Panc1 (cell line): ENCODE measurements at regions not wholly inside any gene's neighbourhood (a gene's known extent, or its start where the extent isn't known, plus 50 kb on each side); places are given as distances from the start of the nearest gene placed in this dataset.

Source experiments
- ATAC-seq: fragments of 200-7000 bp; cut with Tn5 transposase; 2 replicates; pipeline ENCODE4 v1.9.1; 2020; ENCODE audit warnings: mild to moderate bottlenecking, moderate library complexity
- BruUV-seq: library from RNA; stranded (reverse); fragments of 400-500 nt; replicated peaks from 2 replicates; lab custom pipeline; 2021; lab: Mats Ljungman, UMichigan
- CTCF ChIA-PET: fragments of 300-600 bp; sonication (Branson Sonifier 250); formaldehyde crosslinking; loops from one replicate; lab custom pipeline; 2022; ENCODE audit warnings: antibody characterized with exemption; lab: Charles Lee
- POLR2A ChIA-PET: fragments of 300-600 bp; sonication (Branson Sonifier 250); formaldehyde crosslinking; loops from one replicate; lab custom pipeline; 2022; ENCODE audit warnings: antibody characterized with exemption; lab: Charles Lee
- DNase-seq: peaks from one replicate; pipeline ENCODE4 v3.0.0-alpha.2; 2010; ENCODE audit warnings: low read depth, low spot score
- H3K27ac ChIP-seq: 2 replicates; pipeline ENCODE4 v1.5.1; 2011; ENCODE audit warnings: mild to moderate bottlenecking, low read length, inconsistent platforms
- H3K27me3 ChIP-seq: fragments of 200-500 bp; sonication (Bioruptor generic); 2 replicates; pipeline ENCODE4 v1.6.0; 2014; ENCODE audit warnings: low read length, inconsistent platforms; ENCODE audit not compliant: control insufficient read depth, insufficient read depth
- H3K36me3 ChIP-seq: fragments of 200-500 bp; sonication (Bioruptor generic); 2 replicates; pipeline ENCODE4 v1.5.1; 2014; ENCODE audit warnings: inconsistent platforms, mild to moderate bottlenecking, low read length, moderate library complexity; ENCODE audit not compliant: control insufficient read depth, insufficient read depth
- H3K4me1 ChIP-seq: 2 replicates; pipeline ENCODE4 v1.5.1; 2011; ENCODE audit warnings: inconsistent platforms, mild to moderate bottlenecking, low read length, moderate library complexity; ENCODE audit not compliant: control insufficient read depth, insufficient read depth
- H3K4me3 ChIP-seq, 2 experiments: 2 replicates each; pipeline ENCODE4 v1.5.1; 2011 to 2012; ENCODE audit warnings: low read depth in 2 of 2, low read length in 2 of 2, mild to moderate bottlenecking in 2 of 2, inconsistent platforms in 1 of 2, moderate library complexity in 1 of 2
- H3K9me3 ChIP-seq: fragments of 200-500 bp; sonication (Bioruptor generic); 2 replicates; pipeline ENCODE4 v1.5.1; 2014; ENCODE audit warnings: low read depth, mild to moderate bottlenecking, inconsistent platforms, low read length, moderate library complexity; ENCODE audit not compliant: control insufficient read depth, insufficient read depth
- POLR2AphosphoS5 ChIP-seq: IDR thresholded peaks from 2 replicates; pipeline ENCODE4 v1.6.1; 2012; ENCODE audit warnings: mild to moderate bottlenecking, low read depth, low read length, moderate library complexity
- REST ChIP-seq, 2 experiments: IDR thresholded peaks; 2 replicates each; pipeline ENCODE4 v1.6.1; 2011 to 2012; ENCODE audit warnings: low read depth in 2 of 2, control low read depth in 1 of 2, low read length in 1 of 2, mild to moderate bottlenecking in 1 of 2, moderate library complexity in 1 of 2; ENCODE audit not compliant: insufficient read depth in 1 of 2
- SIN3A ChIP-seq: IDR thresholded peaks from 2 replicates; pipeline ENCODE4 v1.6.1; 2012; ENCODE audit warnings: low read depth, mild to moderate bottlenecking, low read length, moderate library complexity, borderline replicate concordance; ENCODE audit not compliant: insufficient read depth
- TCF7L2 ChIP-seq: IDR thresholded peaks from 2 replicates; pipeline ENCODE4 v1.6.1; 2011; ENCODE audit warnings: mild to moderate bottlenecking, low read depth, low read length, inconsistent platforms
- in situ Hi-C: cut with HindIII; loops from 2 replicates; pipeline ENCODE4 v1.10.0; 2016; ENCODE audit warnings: low sequenced_read_pairs, low pct_unique_long_range_greater_than_20kb
- intact Hi-C: fragments of 100-400 bp; cut with micrococcal nuclease; formaldehyde crosslinking; loops from one replicate; pipeline ENCODE4 v1.10.0; 2022; ENCODE audit not compliant: unreplicated experiment
- TF ChIP-seq, protein P1 (sequence below): fragments of 450-650 bp; IDR thresholded peaks from 2 replicates; pipeline ENCODE4 v1.5.1; 2017; ENCODE audit warnings: mild to moderate bottlenecking

DNA sequence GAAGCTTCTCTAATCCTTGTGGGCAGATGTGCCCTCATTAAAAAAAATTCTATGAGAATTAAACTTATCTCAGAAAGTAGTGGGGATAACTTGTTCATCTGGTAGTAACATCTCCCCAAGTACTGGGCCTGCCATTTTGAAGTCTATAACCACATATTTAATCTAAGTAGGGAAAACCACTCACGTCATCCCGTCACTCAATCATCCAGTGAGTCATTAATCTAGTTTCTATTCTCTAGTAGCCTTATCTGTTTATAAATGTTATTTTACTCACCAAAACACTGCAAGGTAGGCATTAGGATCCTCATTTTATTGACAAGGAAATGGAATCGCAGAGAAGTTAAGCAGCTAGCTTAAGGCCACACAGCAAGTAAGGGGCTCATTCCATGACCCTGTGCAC is 221.9 kb downstream of the ATG4C start:
- Histone ChIP-seq H3K27me3 (peaks cover 2% of the 10 kb centered on the region), H3K9me3 (no peaks in the 10 kb centered on the region), H3K4me1 (no peaks in the 10 kb centered on the region), H3K36me3 (no peaks in the 10 kb centered on the region), H3K27ac (no peak overlapping the region), H3K4me3 (no peak overlapping the region)
- ChIA-PET POLR2A (no interaction called here), CTCF (interaction anchor here (0.5 to 1.1 kb wide), 2 partner anchors 100 to 311 kb away, joined by 3 to 5 read pairs; no protein-coding TSS in a partner anchor)
- DNase-seq (no peak), ATAC-seq (no peak)
- TF ChIP-seq TCF7L2 = no peak
- TF ChIP-seq POLR2AphosphoS5 = no peak
- TF ChIP-seq SIN3A = no peak
- TF ChIP-seq, protein P1, sequence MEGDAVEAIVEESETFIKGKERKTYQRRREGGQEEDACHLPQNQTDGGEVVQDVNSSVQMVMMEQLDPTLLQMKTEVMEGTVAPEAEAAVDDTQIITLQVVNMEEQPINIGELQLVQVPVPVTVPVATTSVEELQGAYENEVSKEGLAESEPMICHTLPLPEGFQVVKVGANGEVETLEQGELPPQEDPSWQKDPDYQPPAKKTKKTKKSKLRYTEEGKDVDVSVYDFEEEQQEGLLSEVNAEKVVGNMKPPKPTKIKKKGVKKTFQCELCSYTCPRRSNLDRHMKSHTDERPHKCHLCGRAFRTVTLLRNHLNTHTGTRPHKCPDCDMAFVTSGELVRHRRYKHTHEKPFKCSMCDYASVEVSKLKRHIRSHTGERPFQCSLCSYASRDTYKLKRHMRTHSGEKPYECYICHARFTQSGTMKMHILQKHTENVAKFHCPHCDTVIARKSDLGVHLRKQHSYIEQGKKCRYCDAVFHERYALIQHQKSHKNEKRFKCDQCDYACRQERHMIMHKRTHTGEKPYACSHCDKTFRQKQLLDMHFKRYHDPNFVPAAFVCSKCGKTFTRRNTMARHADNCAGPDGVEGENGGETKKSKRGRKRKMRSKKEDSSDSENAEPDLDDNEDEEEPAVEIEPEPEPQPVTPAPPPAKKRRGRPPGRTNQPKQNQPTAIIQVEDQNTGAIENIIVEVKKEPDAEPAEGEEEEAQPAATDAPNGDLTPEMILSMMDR = no peak
- TF ChIP-seq REST (IDR thresholded peaks at IDR 0.05; ENCODE audit: insufficient read depth in 1 of 2, low read depth in 2 of 2, low read length in 1 of 2) = no peak
- intact Hi-C loops (no loop called here), in situ Hi-C loops (no loop called here)
- no TSS peak for BruUV-seq

GRCh38 chr1:63009421-63009820 is 225.5 kb downstream of the ATG4C start:
- ATAC-seq (no peak), DNase-seq (no peak)
- POLR2A ChIA-PET = no interaction called here
- no TSS peak for BruUV-seq
- Histone ChIP-seq H3K27ac (no peak overlapping the region), H3K4me3 (no peak overlapping the region), H3K36me3 (no peaks in the 10 kb centered on the region), H3K4me1 (no peaks in the 10 kb centered on the region), H3K9me3 (no peaks in the 10 kb centered on the region), H3K27me3 (no peaks in the 10 kb centered on the region)
- in situ Hi-C loops (no loop called here), intact Hi-C loops (no loop called here)
- CTCF ChIA-PET = no interaction called here
- TF ChIP-seq, protein P1 = no peak
- TF ChIP-seq SIN3A (no peak), TCF7L2 (no peak), POLR2AphosphoS5 (no peak), REST (IDR thresholded peaks at IDR 0.05; ENCODE audit: insufficient read depth in 1 of 2, low read depth in 2 of 2, low read length in 1 of 2) (no peak)
